ENCODE measurements at regions not wholly inside any gene's neighbourhood (a gene's known extent, or its start where the extent isn't known, plus 50 kb on each side); places are given as distances from the start of the nearest gene placed in this dataset.

DNA sequence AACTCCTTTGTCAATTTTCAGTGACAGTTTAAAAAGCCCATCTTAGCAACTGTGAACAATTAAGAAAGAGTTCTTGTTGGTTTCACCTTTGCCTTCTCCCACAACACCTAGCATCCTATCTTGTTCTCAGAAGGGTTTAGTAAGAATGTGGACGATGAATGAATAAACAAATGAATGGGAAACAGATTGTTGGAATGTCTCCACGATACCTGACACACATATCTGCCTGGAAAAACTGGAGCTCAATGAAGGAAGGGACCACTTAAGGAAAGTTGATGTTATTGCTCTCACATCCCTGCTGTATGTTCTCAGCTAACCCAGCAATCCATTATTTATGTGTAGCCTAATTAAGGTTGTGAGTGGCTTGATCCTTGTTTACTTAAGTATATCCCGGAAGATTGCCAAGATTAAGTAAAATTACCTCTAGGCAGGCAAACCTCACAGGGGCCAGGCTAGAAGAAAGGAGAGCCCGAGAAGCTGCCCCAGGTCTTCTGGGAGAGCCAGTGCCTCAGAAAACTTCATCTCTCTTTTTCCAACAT is 286.4 kb downstream of the NXPE2 start:
- Histone ChIP-seq H3K9me3 (ENCODE audit: low read length) (peaks cover 55% of the 10 kb centered on the region), H4K20me1 (ENCODE audit: low read length) (no peaks in the 10 kb centered on the region), H3K27ac (ENCODE audit: low read length) (no peak overlapping the region), H3K4me2 (ENCODE audit: low read length) (no peak overlapping the region), H3K9ac (ENCODE audit: low read length) (no peak overlapping the region), H3F3A (ENCODE audit: low read length, unreplicated experiment) (no peaks in the 10 kb centered on the region), H3K4me1 (ENCODE audit: insufficient read depth, low read length) (no peaks in the 10 kb centered on the region), H3K36me3 (ENCODE audit: low read depth, low read length) (no peaks in the 10 kb centered on the region), H3K4me3 (ENCODE audit: low read length) (no peak overlapping the region), H3K9me2 (replicated peaks; ENCODE audit: low read length) (no peaks in the 10 kb centered on the region), H2AFZ (ENCODE audit: low read length) (no peak overlapping the region), H3K27me3 (ENCODE audit: low read length) (no peaks in the 10 kb centered on the region), H3K79me2 (ENCODE audit: low read length) (no peaks in the 10 kb centered on the region)
- intact Hi-C loops (cut with micrococcal nuclease), result no loop called here
- no TSS peak for BruUV-seq (replicated peaks)
- DNase-seq (no peak), ATAC-seq (no peak)
- TF ChIP-seq, protein P1, sequence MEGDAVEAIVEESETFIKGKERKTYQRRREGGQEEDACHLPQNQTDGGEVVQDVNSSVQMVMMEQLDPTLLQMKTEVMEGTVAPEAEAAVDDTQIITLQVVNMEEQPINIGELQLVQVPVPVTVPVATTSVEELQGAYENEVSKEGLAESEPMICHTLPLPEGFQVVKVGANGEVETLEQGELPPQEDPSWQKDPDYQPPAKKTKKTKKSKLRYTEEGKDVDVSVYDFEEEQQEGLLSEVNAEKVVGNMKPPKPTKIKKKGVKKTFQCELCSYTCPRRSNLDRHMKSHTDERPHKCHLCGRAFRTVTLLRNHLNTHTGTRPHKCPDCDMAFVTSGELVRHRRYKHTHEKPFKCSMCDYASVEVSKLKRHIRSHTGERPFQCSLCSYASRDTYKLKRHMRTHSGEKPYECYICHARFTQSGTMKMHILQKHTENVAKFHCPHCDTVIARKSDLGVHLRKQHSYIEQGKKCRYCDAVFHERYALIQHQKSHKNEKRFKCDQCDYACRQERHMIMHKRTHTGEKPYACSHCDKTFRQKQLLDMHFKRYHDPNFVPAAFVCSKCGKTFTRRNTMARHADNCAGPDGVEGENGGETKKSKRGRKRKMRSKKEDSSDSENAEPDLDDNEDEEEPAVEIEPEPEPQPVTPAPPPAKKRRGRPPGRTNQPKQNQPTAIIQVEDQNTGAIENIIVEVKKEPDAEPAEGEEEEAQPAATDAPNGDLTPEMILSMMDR (conservative IDR thresholded peaks at IDR 0.05; ENCODE audit: low read depth, low read length), result no peak
- TF ChIP-seq EZH2phosphoT487 (IDR thresholded peaks at IDR 0.05; ENCODE audit: borderline replicate concordance, low read length) (no peak), EZH2 (IDR thresholded peaks at IDR 0.05; ENCODE audit: low read length, unreplicated experiment) (no peak)
- CTCF ChIA-PET, result no interaction called here
- POLR2A ChIA-PET (ENCODE audit: unreplicated experiment), result no interaction called here

DNA sequence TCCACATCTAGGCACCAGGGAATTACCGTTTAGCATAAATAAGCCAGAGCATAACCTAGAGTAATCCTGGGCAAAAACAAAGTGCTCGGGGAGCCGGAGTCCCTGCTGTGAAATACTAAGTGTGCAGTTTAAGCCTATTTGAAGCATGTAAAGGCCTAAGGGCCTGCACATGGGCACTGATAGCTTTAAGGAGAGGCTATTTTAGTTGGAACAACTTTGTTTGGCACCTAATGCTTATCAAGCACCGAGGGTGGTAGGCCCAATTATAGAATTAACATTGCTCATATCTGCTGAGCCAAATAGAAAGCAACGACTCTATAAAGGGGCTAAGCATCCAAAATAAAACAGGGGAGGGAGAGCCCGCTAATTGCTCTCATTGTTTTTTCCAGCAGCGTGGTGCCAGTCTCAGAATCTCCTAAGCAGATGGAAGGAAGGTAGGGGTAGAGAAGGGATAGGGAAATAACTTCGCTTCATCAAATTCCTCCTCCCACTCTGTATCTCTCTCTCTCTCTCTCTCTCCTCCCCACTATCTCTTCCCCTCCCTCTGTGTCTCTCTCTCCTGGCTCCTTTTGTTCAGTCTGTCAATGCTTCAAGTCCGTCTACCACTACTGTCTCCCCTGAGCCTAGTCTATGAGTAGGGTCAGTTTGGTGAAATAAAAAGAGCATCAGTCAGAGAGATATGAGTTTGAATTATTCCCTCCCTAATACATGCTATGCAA is 292.8 kb downstream of the NXPE2 start:
- H3K4me3 ChIP-seq (ENCODE audit: low read length), result no peak overlapping the region
- H3K79me2 ChIP-seq (ENCODE audit: low read length), result no peaks in the 10 kb centered on the region
- no TSS peak for BruUV-seq (replicated peaks)
- CTCF ChIA-PET, result no interaction called here
- H3F3A ChIP-seq (ENCODE audit: low read length, unreplicated experiment), result no peaks in the 10 kb centered on the region
- H3K36me3 ChIP-seq (ENCODE audit: low read depth, low read length), result no peaks in the 10 kb centered on the region
- H3K4me1 ChIP-seq (ENCODE audit: insufficient read depth, low read length), result no peaks in the 10 kb centered on the region
- H2AFZ ChIP-seq (ENCODE audit: low read length), result no peak overlapping the region
- intact Hi-C loops (cut with micrococcal nuclease), result no loop called here
- no peak for DNase-seq
- H4K20me1 ChIP-seq (ENCODE audit: low read length), result no peaks in the 10 kb centered on the region
- H3K27ac ChIP-seq (ENCODE audit: low read length), result no peak overlapping the region
- no peak overlapping the region for H3K4me2 ChIP-seq (ENCODE audit: low read length)
- H3K27me3 ChIP-seq (ENCODE audit: low read length), result no peaks in the 10 kb centered on the region
- POLR2A ChIA-PET (ENCODE audit: unreplicated experiment), result no interaction called here
- H3K9ac ChIP-seq (ENCODE audit: low read length), result no peak overlapping the region
- peaks cover 34% of the 10 kb centered on the region for H3K9me3 ChIP-seq (ENCODE audit: low read length)
- ATAC-seq, result no peak
- no peaks in the 10 kb centered on the region for H3K9me2 ChIP-seq (replicated peaks; ENCODE audit: low read length)
- TF ChIP-seq EZH2phosphoT487 (IDR thresholded peaks at IDR 0.05; ENCODE audit: borderline replicate concordance, low read length), result no peak
- TF ChIP-seq, protein P1 (conservative IDR thresholded peaks at IDR 0.05; ENCODE audit: low read depth, low read length), result no peak
- TF ChIP-seq EZH2 (IDR thresholded peaks at IDR 0.05; ENCODE audit: low read length, unreplicated experiment), result no peak

DNA sequence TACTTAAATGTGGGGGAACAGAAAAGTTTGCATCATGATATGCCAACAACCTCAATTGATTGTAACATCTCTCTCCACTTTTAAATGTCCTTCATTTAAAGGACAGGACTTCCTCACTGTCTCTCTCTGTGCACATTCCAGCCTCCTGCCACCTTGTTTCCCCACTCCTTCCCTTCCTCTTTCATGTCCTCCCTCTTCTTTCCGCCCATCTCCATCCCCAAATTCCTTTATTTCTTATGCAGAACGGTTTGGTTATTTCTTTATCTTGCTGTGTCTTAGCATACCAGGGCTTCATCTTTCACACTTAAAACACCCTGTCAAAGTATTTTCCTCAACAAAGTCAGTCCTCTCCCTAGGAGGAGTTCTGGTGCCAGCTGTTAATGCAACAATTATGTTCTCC is 293.8 kb downstream of the NXPE2 start:
- no TSS peak for BruUV-seq (replicated peaks)
- H3F3A ChIP-seq (ENCODE audit: low read length, unreplicated experiment), result no peaks in the 10 kb centered on the region
- no peak for ATAC-seq
- POLR2A ChIA-PET (ENCODE audit: unreplicated experiment), result no interaction called here
- CTCF ChIA-PET, result no interaction called here
- H3K9ac ChIP-seq (ENCODE audit: low read length), result no peak overlapping the region
- no peaks in the 10 kb centered on the region for H3K9me2 ChIP-seq (replicated peaks; ENCODE audit: low read length)
- DNase-seq, result no peak
- H4K20me1 ChIP-seq (ENCODE audit: low read length), result no peaks in the 10 kb centered on the region
- no peak overlapping the region for H3K27ac ChIP-seq (ENCODE audit: low read length)
- no peaks in the 10 kb centered on the region for H3K4me1 ChIP-seq (ENCODE audit: insufficient read depth, low read length)
- no peaks in the 10 kb centered on the region for H3K27me3 ChIP-seq (ENCODE audit: low read length)
- H2AFZ ChIP-seq (ENCODE audit: low read length), result no peak overlapping the region
- H3K36me3 ChIP-seq (ENCODE audit: low read depth, low read length), result no peaks in the 10 kb centered on the region
- H3K4me2 ChIP-seq (ENCODE audit: low read length), result no peak overlapping the region
- intact Hi-C loops (cut with micrococcal nuclease), result no loop called here
- no peak overlapping the region for H3K4me3 ChIP-seq (ENCODE audit: low read length)
- no peak for TF ChIP-seq EZH2 (IDR thresholded peaks at IDR 0.05; ENCODE audit: low read length, unreplicated experiment)
- TF ChIP-seq, protein P1 (conservative IDR thresholded peaks at IDR 0.05; ENCODE audit: low read depth, low read length), result no peak
- no peak for TF ChIP-seq EZH2phosphoT487 (IDR thresholded peaks at IDR 0.05; ENCODE audit: borderline replicate concordance, low read length)
- no peaks in the 10 kb centered on the region for H3K79me2 ChIP-seq (ENCODE audit: low read length)
- peaks cover 27% of the 10 kb centered on the region; the same call in 1 of the 2 replicates for H3K9me3 ChIP-seq (ENCODE audit: low read length)

Measured in PC-3 (cell line).